GM18499 (cell line): ENCODE measurements at regions not wholly inside any gene's neighbourhood (a gene's known extent, or its start where the extent isn't known, plus 50 kb on each side); places are given as distances from the start of the nearest gene placed in this dataset.

Experiments
- ATAC-seq: cut with Tn5 transposase; IDR thresholded peaks from one replicate; pipeline ENCODE4 v1.9.1; 2021; ENCODE audit warnings: moderate number of reproducible peaks; ENCODE audit not compliant: insufficient read depth, unreplicated experiment

GRCh38 chr1:87842156-87842555 is 513.5 kb downstream of the LMO4 start:
- no peak for ATAC-seq

GRCh38 chr1:87844251-87844650 is 515.6 kb downstream of the LMO4 start:
- no peak for ATAC-seq

GRCh38 chr1:87851490-87851889 is 522.8 kb downstream of the LMO4 start:
- ATAC-seq = no peak

GRCh38 chr1:87852410-87853161 is 523.9 kb downstream of the LMO4 start:
- no peak for ATAC-seq

GRCh38 chr1:87853576-87854351 is 525.1 kb downstream of the LMO4 start:
- no peak for ATAC-seq

- ATAC-seq = no peak
Measured at GRCh38 chr1:87863317-87863716, 534.6 kb downstream of the LMO4 start.

- ATAC-seq = no peak
Measured at GRCh38 chr1:87864676-87865075, 536.0 kb downstream of the LMO4 start.

GRCh38 chr1:87866416-87866815 is 537.7 kb downstream of the LMO4 start:
- ATAC-seq = no peak

GRCh38 chr1:87867626-87868025 is 538.9 kb downstream of the LMO4 start:
- no peak for ATAC-seq

- no peak for ATAC-seq
Measured at GRCh38 chr1:87869567-87869966, 540.9 kb downstream of the LMO4 start.

- no peak for ATAC-seq
Measured at GRCh38 chr1:87872189-87872588, 543.5 kb downstream of the LMO4 start.

GRCh38 chr1:87872692-87873091 is 544.0 kb downstream of the LMO4 start:
- no peak for ATAC-seq

GRCh38 chr1:87878873-87879272 is 550.2 kb downstream of the LMO4 start:
- no peak for ATAC-seq

- ATAC-seq = no peak
Measured at GRCh38 chr1:87880098-87880760, 551.5 kb downstream of the LMO4 start.

- no peak for ATAC-seq
Measured at GRCh38 chr1:87880764-87881163, 552.1 kb downstream of the LMO4 start.

- ATAC-seq = no peak
Measured at GRCh38 chr1:87883906-87884305, 555.2 kb downstream of the LMO4 start.

GRCh38 chr1:87884581-87884980 is 555.9 kb downstream of the LMO4 start:
- ATAC-seq = no peak

GRCh38 chr1:87885278-87886025 is 556.8 kb downstream of the LMO4 start:
- ATAC-seq = no peak

GRCh38 chr1:87887100-87887499 is 558.4 kb downstream of the LMO4 start:
- ATAC-seq = no peak

- ATAC-seq = no peak
Measured at GRCh38 chr1:87888446-87888845, 559.8 kb downstream of the LMO4 start.

GRCh38 chr1:87894062-87894461 is 565.4 kb downstream of the LMO4 start:
- no peak for ATAC-seq
